ENCODE measurements at regions not wholly inside any gene's neighbourhood (a gene's known extent, or its start where the extent isn't known, plus 50 kb on each side); places are given as distances from the start of the nearest gene placed in this dataset.

DNA sequence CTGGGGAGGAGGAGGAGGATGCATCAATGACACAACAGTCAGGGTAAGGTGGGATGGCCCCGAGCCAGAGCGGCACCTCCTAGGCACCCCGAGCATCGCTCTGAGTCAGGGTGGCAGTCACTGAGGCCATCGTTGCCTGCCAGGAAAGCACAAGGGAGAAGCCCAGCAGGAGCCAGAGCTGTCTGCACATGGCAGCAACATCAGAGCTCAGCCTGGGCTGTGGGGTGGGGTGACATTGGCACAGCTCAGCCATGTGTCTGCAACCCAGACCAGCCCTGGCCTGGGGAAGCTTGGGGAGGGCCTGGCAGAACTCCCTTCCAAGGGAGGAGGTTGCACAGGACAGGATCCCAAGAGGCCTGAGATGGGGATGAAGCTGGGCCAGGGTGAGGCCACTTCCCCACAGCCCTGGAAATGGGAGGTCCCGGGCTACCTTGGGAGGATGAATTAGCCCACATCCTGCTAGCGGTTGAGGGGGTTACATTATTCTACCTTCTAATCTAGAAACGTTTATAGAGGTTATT, 255.6 kb downstream of the MAFB start:
- peaks cover 0 to 4% of the 10 kb centered on the region in 2 donors for H3K27me3 ChIP-seq (ENCODE audit: control insufficient read depth in 2 of 2, insufficient read depth in 2 of 2, low read length in 2 of 2)
- H3K4me1 Mint-ChIP-seq, result peaks cover 27% of the 10 kb centered on the region
- H4K20me1 ChIP-seq (ENCODE audit: insufficient read depth, low read length), result no peaks in the 10 kb centered on the region
- TF ChIP-seq, protein P1, sequence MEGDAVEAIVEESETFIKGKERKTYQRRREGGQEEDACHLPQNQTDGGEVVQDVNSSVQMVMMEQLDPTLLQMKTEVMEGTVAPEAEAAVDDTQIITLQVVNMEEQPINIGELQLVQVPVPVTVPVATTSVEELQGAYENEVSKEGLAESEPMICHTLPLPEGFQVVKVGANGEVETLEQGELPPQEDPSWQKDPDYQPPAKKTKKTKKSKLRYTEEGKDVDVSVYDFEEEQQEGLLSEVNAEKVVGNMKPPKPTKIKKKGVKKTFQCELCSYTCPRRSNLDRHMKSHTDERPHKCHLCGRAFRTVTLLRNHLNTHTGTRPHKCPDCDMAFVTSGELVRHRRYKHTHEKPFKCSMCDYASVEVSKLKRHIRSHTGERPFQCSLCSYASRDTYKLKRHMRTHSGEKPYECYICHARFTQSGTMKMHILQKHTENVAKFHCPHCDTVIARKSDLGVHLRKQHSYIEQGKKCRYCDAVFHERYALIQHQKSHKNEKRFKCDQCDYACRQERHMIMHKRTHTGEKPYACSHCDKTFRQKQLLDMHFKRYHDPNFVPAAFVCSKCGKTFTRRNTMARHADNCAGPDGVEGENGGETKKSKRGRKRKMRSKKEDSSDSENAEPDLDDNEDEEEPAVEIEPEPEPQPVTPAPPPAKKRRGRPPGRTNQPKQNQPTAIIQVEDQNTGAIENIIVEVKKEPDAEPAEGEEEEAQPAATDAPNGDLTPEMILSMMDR (IDR thresholded peaks at IDR 0.05), result no peak
- H3K36me3 ChIP-seq (replicated peaks in 1 of 2; ENCODE audit: control insufficient read depth in 1 of 2, insufficient read depth in 2 of 2, low read length in 2 of 2), result no peaks in the 10 kb centered on the region
- H3K79me2 ChIP-seq (ENCODE audit: insufficient read depth, low read length), result no peaks in the 10 kb centered on the region
- no peak overlapping the region for H3K9ac ChIP-seq (ENCODE audit: insufficient read depth, low read length, poor library complexity, severe bottlenecking)
- H3K27ac Mint-ChIP-seq, result peak overlapping the region in 2 of 7 donors; percentile 35 to 63
- no peak overlapping the region for H2AFZ ChIP-seq (ENCODE audit: insufficient read depth, low read depth, low read length, poor library complexity, severe bottlenecking)
- intact Hi-C loops (cut with micrococcal nuclease), result no loop called here
- H3K4me2 ChIP-seq (replicated peaks; ENCODE audit: extremely low read depth, low read length, poor library complexity, severe bottlenecking), result no peak overlapping the region
- peaks cover 8 to 21% (median 16%) of the 10 kb centered on the region in 3 donors for H3K27me3 Mint-ChIP-seq (ENCODE audit: low read depth in 3 of 3)
- peak overlapping the region in 1 of 2 donors; percentile 37 for H3K4me3 Mint-ChIP-seq
- H3K36me3 Mint-ChIP-seq, result peaks cover 0 to 2% of the 10 kb centered on the region in 2 donors
- H3K9me3 Mint-ChIP-seq, result peaks cover 0 to 3% (median 1%) of the 10 kb centered on the region in 7 donors
- no peaks in the 10 kb centered on the region for H3K9me3 ChIP-seq (replicated peaks in 1 of 2; ENCODE audit: control insufficient read depth in 1 of 2, insufficient read depth in 1 of 2, low read length in 2 of 2)
- 95% methylated on average over 5 of the region's 8 CpGs for WGBS (ENCODE audit: insufficient coverage)
- H3K4me3 ChIP-seq (replicated peaks in 1 of 3; ENCODE audit: low read depth in 2 of 3, low read length in 3 of 3), result no peak overlapping the region
- DNase-seq, result no peak
- H3K27ac ChIP-seq (ENCODE audit: low read depth in 1 of 2, low read length in 2 of 2), result no peak overlapping the region
- H3K4me1 ChIP-seq (ENCODE audit: control insufficient read depth in 1 of 2, insufficient read depth in 2 of 2, low read length in 2 of 2), result peaks cover 18 to 23% of the 10 kb centered on the region in 2 donors

DNA sequence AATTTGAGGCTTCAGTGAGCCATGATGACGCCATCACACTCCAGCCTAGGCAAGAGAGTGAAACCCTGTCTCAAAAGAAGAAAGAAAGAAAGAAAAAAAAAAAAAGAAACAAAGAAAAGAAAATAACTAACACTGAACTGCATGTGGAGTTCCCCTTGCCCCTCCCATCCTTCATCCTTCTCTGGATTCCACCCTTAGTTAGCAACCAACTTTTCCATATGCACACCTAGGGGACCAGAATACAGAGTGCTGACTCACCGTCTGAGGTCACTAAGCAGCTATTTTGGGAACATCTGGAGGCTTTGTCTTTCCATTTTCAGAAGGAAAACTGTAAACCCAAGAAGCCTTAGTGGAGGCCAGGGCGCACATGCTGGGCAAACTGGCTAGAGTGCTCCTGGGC, 257.4 kb downstream of the MAFB start:
- 100% methylated on average over 1 of the region's 3 CpGs for WGBS (ENCODE audit: insufficient coverage)
- TF ChIP-seq, protein P1 (IDR thresholded peaks at IDR 0.05), result no peak
- peaks cover 7 to 21% of the 10 kb centered on the region in 2 donors for H3K4me1 ChIP-seq (ENCODE audit: control insufficient read depth in 1 of 2, insufficient read depth in 2 of 2, low read length in 2 of 2)
- no peaks in the 10 kb centered on the region for H3K79me2 ChIP-seq (ENCODE audit: insufficient read depth, low read length)
- H3K36me3 ChIP-seq (replicated peaks in 1 of 2; ENCODE audit: control insufficient read depth in 1 of 2, insufficient read depth in 2 of 2, low read length in 2 of 2), result no peaks in the 10 kb centered on the region
- peak overlapping the region in 1 of 2 donors; percentile 8 for H3K4me3 Mint-ChIP-seq
- peaks cover 0 to 5% (median 0%) of the 10 kb centered on the region in 7 donors for H3K9me3 Mint-ChIP-seq
- H3K27me3 Mint-ChIP-seq (ENCODE audit: low read depth in 3 of 3), result peaks cover 8 to 22% (median 21%) of the 10 kb centered on the region in 3 donors
- DNase-seq, result no peak
- H3K9me3 ChIP-seq (replicated peaks in 1 of 2; ENCODE audit: control insufficient read depth in 1 of 2, insufficient read depth in 1 of 2, low read length in 2 of 2), result no peaks in the 10 kb centered on the region
- no peak overlapping the region for H3K4me2 ChIP-seq (replicated peaks; ENCODE audit: extremely low read depth, low read length, poor library complexity, severe bottlenecking)
- H3K4me1 Mint-ChIP-seq, result peaks cover 23% of the 10 kb centered on the region
- H3K4me3 ChIP-seq (replicated peaks in 1 of 3; ENCODE audit: low read depth in 2 of 3, low read length in 3 of 3), result no peak overlapping the region
- no peaks in the 10 kb centered on the region for H4K20me1 ChIP-seq (ENCODE audit: insufficient read depth, low read length)
- intact Hi-C loops (cut with micrococcal nuclease), result no loop called here
- no peak overlapping the region for H2AFZ ChIP-seq (ENCODE audit: insufficient read depth, low read depth, low read length, poor library complexity, severe bottlenecking)
- H3K27me3 ChIP-seq (ENCODE audit: control insufficient read depth in 2 of 2, insufficient read depth in 2 of 2, low read length in 2 of 2), result peaks cover 0 to 5% of the 10 kb centered on the region in 2 donors
- H3K36me3 Mint-ChIP-seq, result no peaks in the 10 kb centered on the region
- H3K27ac ChIP-seq (ENCODE audit: low read depth in 1 of 2, low read length in 2 of 2), result no peak overlapping the region
- H3K27ac Mint-ChIP-seq, result peak overlapping the region in 1 of 7 donors; percentile 52
- H3K9ac ChIP-seq (ENCODE audit: insufficient read depth, low read length, poor library complexity, severe bottlenecking), result no peak overlapping the region
